Heart right ventricle (tissue), 16 donors: ENCODE measurements at regions not wholly inside any gene's neighbourhood (a gene's known extent, or its start where the extent isn't known, plus 50 kb on each side); places are given as distances from the start of the nearest gene placed in this dataset.

Experiments
- ATAC-seq, 8 donors: fragments of 200-7000 bp; cut with Tn5 transposase; one replicate each; pipeline ENCODE4 v1.9.1; 2020; ENCODE audit warnings: mild to moderate bottlenecking in 8 of 8, moderate library complexity in 8 of 8, moderate number of reproducible peaks in 1 of 8
- DNase-seq, 2 donors: peaks; one replicate each; pipeline ENCODE4 v3.0.0-alpha.2; 2020
- H3K27ac ChIP-seq, 10 donors: fragments of 200-600 bp; sonication (generic) in 2 of 10; one replicate each; pipeline versions ENCODE4 v1.5.0 to v1.8.0; 2020 to 2022; ENCODE audit warnings: mild to moderate bottlenecking in 3 of 10
- H3K27me3 ChIP-seq, 7 donors: fragments of 200-600 bp; one replicate each; pipeline ENCODE4 v1.8.0; 2021 to 2022; ENCODE audit warnings: mild to moderate bottlenecking in 2 of 7
- H3K36me3 ChIP-seq, 9 donors: fragments of 200-600 bp; sonication (generic) in 1 of 9; one replicate each; pipeline versions ENCODE4 v1.5.0 to v1.8.0; 2020 to 2022; ENCODE audit warnings: mild to moderate bottlenecking in 2 of 9
- H3K4me1 ChIP-seq, 9 donors: fragments of 200-600 bp; sonication (generic) in 1 of 9; one replicate each; pipeline versions ENCODE4 v1.5.0 to v1.8.0; 2020 to 2022; ENCODE audit warnings: mild to moderate bottlenecking in 4 of 9
- H3K4me3 ChIP-seq, 10 donors: fragments of 200-600 bp; sonication (generic) in 2 of 10; one replicate each; pipeline versions ENCODE4 v1.5.0 to v1.8.0; 2020 to 2022; ENCODE audit warnings: mild to moderate bottlenecking in 7 of 10, moderate library complexity in 2 of 10
- H3K9me3 ChIP-seq, 11 donors: fragments of 200-600 bp in 10 of 11; sonication (generic) in 2 of 11; one replicate each; pipeline versions ENCODE4 v1.5.0 to v1.8.0; 2013 to 2022; ENCODE audit warnings: mild to moderate bottlenecking in 2 of 11, control low read depth in 1 of 11, moderate library complexity in 1 of 11
- CTCF ChIP-seq, 9 donors: fragments of 200-600 bp; sonication (generic) in 2 of 9; IDR thresholded peaks; one replicate each; pipeline versions ENCODE4 v1.5.0 to v1.8.0; 2021 to 2022; ENCODE audit warnings: antibody characterized with exemption in 9 of 9, mild to moderate bottlenecking in 5 of 9, moderate library complexity in 1 of 9
- whole genome bisulfite sequencing, 2 donors: extraction: QIAGEN DNeasy Blood & Tissue Kit; methylation state at CpG; one replicate each; pipeline ENCODE4 v1.1.7; 2013; ENCODE audit warnings: inconsistent platforms in 1 of 2; 5-methylcytosine and 5-hydroxymethylcytosine counted together
- intact Hi-C, 10 donors: fragments of 100-400 bp; cut with DNase I; formaldehyde crosslinking; loops; one replicate each; pipeline versions ENCODE4 v1.11.1 to v1.14.2; 2022
- donor health status: Arrhythmogenic right ventricular cardiomyopathy.
- donor health status: ischemic (EF 13 %, LVEDD 7.1; RV severe dilation, severe dysfunction).
- donor health status: healthy with polysubstance abuse.
- donor health status: DM: no; HTN: yes; CAD: no.
- donor health status: DM: no; HTN: no; CAD: no.
- donor health status: ischemic (EF 25% LVEDD 6.9; RV normal size, moderate dysfunction).
- donor health status: ischemic (EF 25% LVEDD 5.7; RV mildly dilated, moderate dysfunction).
- donor health status: healthy.
- donor health status: DM: yes; HTN: yes; CAD: no.
- donor health status: Ischemic cardiomyopathy.
- donor health status: ischemic (EF 35%, LVEDD 5.7; RV mildly dilated, moderate dysfunction).
- donor health status: nonischemic (EF 11% LVEDD 7.7; RV severe dilation, severe dysfunction).
- donor health status: DM: yes; HTN: yes; CAD: no.
- donor health status: PGD.
- donor health status: ischemic (EF 29% LVEDD 5.4; RV normal size, mild dysfunction).
- donor health status: nonischemic (EF 23%, LVEDD 6.1; RV moderate dilation, normal function).

GRCh38 chr3:162641317-162641716 is 1144.7 kb downstream of the OTOL1 start:
- no peaks in the 10 kb centered on the region for H3K4me1 ChIP-seq
- no peaks in the 10 kb centered on the region for H3K27me3 ChIP-seq
- WGBS, 2 donors: 71 to 73% methylated on average over 3 of the region's 3 CpGs
- intact Hi-C loops: no loop called here
- H3K36me3 ChIP-seq: no peaks in the 10 kb centered on the region
- H3K9me3 ChIP-seq: peaks cover 0 to 28% (median 0%) of the 10 kb centered on the region in 11 donors
- TF ChIP-seq CTCF (IDR thresholded peaks at IDR 0.05): no peak
- no peak overlapping the region for H3K4me3 ChIP-seq
- no peak for DNase-seq
- no peak for ATAC-seq
- no peak overlapping the region for H3K27ac ChIP-seq

- ATAC-seq: no peak
- H3K9me3 ChIP-seq: peaks cover 0 to 23% (median 0%) of the 10 kb centered on the region in 11 donors
- H3K4me3 ChIP-seq: no peak overlapping the region
- H3K27ac ChIP-seq: no peak overlapping the region
- no peaks in the 10 kb centered on the region for H3K27me3 ChIP-seq
- no peak for TF ChIP-seq CTCF (IDR thresholded peaks at IDR 0.05)
- WGBS, 2 donors: 72 to 79% methylated on average over 2 of the region's 2 CpGs
- no peaks in the 10 kb centered on the region for H3K36me3 ChIP-seq
- intact Hi-C loops: no loop called here
- DNase-seq: no peak
- H3K4me1 ChIP-seq: no peaks in the 10 kb centered on the region
These were observed 1145.3 kb downstream of the OTOL1 start for GRCh38 chr3:162641907-162642306.

- WGBS, 2 donors: 38 to 42% methylated on average over 2 of the region's 2 CpGs
- Histone ChIP-seq H3K9me3 (peaks cover 0 to 20% (median 0%) of the 10 kb centered on the region in 11 donors), H3K4me1 (no peaks in the 10 kb centered on the region), H3K27ac (no peak overlapping the region), H3K36me3 (no peaks in the 10 kb centered on the region), H3K27me3 (no peaks in the 10 kb centered on the region), H3K4me3 (no peak overlapping the region)
- ATAC-seq: no peak
- intact Hi-C loops: no loop called here
- no peak for DNase-seq
- TF ChIP-seq CTCF (IDR thresholded peaks at IDR 0.05): no peak
These were observed 1146.6 kb downstream of the OTOL1 start for GRCh38 chr3:162643245-162643644.

GRCh38 chr3:162647321-162647720 is 1150.7 kb downstream of the OTOL1 start:
- Histone ChIP-seq H3K9me3 (peaks cover 0 to 24% (median 0%) of the 10 kb centered on the region in 11 donors), H3K4me1 (no peaks in the 10 kb centered on the region), H3K36me3 (no peaks in the 10 kb centered on the region), H3K27me3 (no peaks in the 10 kb centered on the region), H3K4me3 (no peak overlapping the region), H3K27ac (no peak overlapping the region)
- 38 to 40% methylated on average over 2 of the region's 2 CpGs for WGBS, 2 donors
- DNase-seq (no peak), ATAC-seq (no peak)
- intact Hi-C loops: no loop called here
- TF ChIP-seq CTCF (IDR thresholded peaks at IDR 0.05): no peak
